ENCODE measurements at regions not wholly inside any gene's neighbourhood (a gene's known extent, or its start where the extent isn't known, plus 50 kb on each side); places are given as distances from the start of the nearest gene placed in this dataset.

DNA sequence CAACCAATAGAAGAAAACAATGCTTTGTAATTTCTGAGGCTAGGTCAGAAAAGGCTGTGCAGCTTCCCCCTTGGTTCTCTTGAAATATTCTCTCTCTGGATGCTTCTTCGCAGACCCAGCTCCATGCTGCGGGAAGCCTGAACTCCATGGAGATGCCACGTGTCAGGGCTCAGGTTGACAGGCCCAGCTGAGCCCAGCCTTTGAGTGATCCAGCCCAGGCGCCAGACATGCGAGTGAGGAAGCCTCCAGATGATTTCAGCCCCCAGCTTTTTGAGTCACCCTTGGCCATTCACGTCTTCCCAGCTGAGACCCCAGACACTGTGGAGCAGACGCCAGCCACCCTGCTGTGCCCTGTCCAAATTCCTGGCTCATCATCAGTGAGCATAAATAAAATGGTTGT lies 378.4 kb upstream of the NRP1 start:
- no peaks in the 10 kb centered on the region for H3K4me1 ChIP-seq (ENCODE audit: insufficient read depth, low read length)
- no peaks in the 10 kb centered on the region for H3K79me2 ChIP-seq (ENCODE audit: insufficient read depth, low read length)
- H3K36me3 ChIP-seq (ENCODE audit: insufficient read depth, low read length) = no peaks in the 10 kb centered on the region
- TF ChIP-seq, protein P1, sequence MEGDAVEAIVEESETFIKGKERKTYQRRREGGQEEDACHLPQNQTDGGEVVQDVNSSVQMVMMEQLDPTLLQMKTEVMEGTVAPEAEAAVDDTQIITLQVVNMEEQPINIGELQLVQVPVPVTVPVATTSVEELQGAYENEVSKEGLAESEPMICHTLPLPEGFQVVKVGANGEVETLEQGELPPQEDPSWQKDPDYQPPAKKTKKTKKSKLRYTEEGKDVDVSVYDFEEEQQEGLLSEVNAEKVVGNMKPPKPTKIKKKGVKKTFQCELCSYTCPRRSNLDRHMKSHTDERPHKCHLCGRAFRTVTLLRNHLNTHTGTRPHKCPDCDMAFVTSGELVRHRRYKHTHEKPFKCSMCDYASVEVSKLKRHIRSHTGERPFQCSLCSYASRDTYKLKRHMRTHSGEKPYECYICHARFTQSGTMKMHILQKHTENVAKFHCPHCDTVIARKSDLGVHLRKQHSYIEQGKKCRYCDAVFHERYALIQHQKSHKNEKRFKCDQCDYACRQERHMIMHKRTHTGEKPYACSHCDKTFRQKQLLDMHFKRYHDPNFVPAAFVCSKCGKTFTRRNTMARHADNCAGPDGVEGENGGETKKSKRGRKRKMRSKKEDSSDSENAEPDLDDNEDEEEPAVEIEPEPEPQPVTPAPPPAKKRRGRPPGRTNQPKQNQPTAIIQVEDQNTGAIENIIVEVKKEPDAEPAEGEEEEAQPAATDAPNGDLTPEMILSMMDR (IDR thresholded peaks at IDR 0.05; ENCODE audit: extremely low read depth, low read depth, low read length) = no peak
- no peak overlapping the region for H3K4me2 ChIP-seq (ENCODE audit: insufficient read depth, low read length)
- no peak overlapping the region for H3K27ac ChIP-seq (ENCODE audit: low read depth, low read length)
- no peaks in the 10 kb centered on the region for H4K20me1 ChIP-seq (ENCODE audit: insufficient read depth, low read length)
- no peaks in the 10 kb centered on the region for H3K27me3 ChIP-seq (ENCODE audit: insufficient read depth, low read length)
- H3K4me3 ChIP-seq (ENCODE audit: insufficient read depth, low read length) = no peak overlapping the region
- DNase-seq (ENCODE audit: insufficient read length, low spot score, missing footprints) = no peak
- H3K9me3 ChIP-seq (ENCODE audit: low read depth, low read length) = no peaks in the 10 kb centered on the region
- no peak overlapping the region for H2AFZ ChIP-seq (ENCODE audit: low read length)

DNA sequence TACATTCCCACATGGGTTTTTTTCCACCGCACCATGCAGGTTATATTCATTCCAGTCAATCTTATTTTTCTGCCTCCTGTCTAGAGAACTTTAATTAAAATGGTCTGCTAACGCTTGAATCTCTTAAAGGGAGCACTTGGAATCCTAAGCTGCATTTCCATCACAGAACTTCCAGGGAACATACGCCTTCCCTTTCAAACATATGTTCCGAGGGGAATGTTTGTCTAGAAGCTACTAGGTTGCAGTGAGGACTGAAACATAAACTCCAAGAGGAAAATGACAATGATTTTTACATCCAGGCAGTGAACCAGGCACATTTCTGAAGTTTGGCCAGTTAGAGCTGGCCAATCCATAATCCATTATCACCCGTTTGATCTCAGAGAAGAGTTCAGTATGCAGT lies 375.5 kb upstream of the NRP1 start:
- Histone ChIP-seq H3K79me2 (ENCODE audit: insufficient read depth, low read length) (no peaks in the 10 kb centered on the region), H4K20me1 (ENCODE audit: insufficient read depth, low read length) (no peaks in the 10 kb centered on the region), H3K4me1 (ENCODE audit: insufficient read depth, low read length) (peaks cover 18% of the 10 kb centered on the region), H3K36me3 (ENCODE audit: insufficient read depth, low read length) (no peaks in the 10 kb centered on the region), H3K4me2 (ENCODE audit: insufficient read depth, low read length) (no peak overlapping the region), H3K27ac (ENCODE audit: low read depth, low read length) (no peak overlapping the region), H3K4me3 (ENCODE audit: insufficient read depth, low read length) (no peak overlapping the region), H2AFZ (ENCODE audit: low read length) (no peak overlapping the region), H3K27me3 (ENCODE audit: insufficient read depth, low read length) (no peaks in the 10 kb centered on the region), H3K9me3 (ENCODE audit: low read depth, low read length) (no peaks in the 10 kb centered on the region)
- TF ChIP-seq, protein P1 (IDR thresholded peaks at IDR 0.05; ENCODE audit: extremely low read depth, low read depth, low read length) = no peak
- no peak for DNase-seq (ENCODE audit: insufficient read length, low spot score, missing footprints)

DNA sequence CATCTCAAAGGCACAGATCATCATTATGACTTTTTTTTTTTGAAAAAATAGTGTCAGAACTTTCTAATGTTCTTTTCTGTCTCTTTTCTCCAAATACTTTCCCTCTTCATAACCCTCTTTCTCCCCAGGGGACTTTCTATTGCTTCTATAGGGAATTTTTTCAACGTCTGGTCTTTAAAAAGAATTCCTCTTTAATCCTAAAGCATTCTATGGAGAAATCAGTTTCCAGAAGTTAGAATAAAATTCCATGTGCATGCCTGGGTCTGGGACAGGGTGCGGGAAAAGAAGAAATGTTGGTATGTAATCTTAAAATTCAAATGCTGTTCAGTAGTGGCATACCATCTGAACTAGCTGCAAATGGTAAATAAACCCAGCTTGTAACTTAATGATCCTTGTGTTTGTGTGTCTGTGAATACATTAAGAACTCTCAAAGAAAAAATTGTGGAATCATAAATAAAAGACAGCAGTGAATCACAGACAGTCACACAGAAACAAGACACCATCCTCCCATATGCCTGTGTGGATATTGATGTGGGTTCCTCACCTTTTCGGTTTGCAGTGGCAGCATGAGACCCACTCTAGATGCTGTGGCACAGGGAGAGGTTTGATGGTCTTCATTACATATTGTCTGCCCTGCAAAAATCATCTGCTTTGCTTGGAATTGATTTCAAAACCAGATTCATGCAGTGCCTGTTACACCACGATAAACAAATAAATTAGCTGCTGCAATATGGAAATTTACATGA lies 374.7 kb upstream of the NRP1 start:
- no peak overlapping the region for H2AFZ ChIP-seq (ENCODE audit: low read length)
- no peaks in the 10 kb centered on the region for H3K9me3 ChIP-seq (ENCODE audit: low read depth, low read length)
- H3K4me1 ChIP-seq (ENCODE audit: insufficient read depth, low read length) = peaks cover 19% of the 10 kb centered on the region
- no peaks in the 10 kb centered on the region for H4K20me1 ChIP-seq (ENCODE audit: insufficient read depth, low read length)
- no peak overlapping the region for H3K27ac ChIP-seq (ENCODE audit: low read depth, low read length)
- H3K4me3 ChIP-seq (ENCODE audit: insufficient read depth, low read length) = no peak overlapping the region
- TF ChIP-seq, protein P1 (IDR thresholded peaks at IDR 0.05; ENCODE audit: extremely low read depth, low read depth, low read length) = no peak
- H3K4me2 ChIP-seq (ENCODE audit: insufficient read depth, low read length) = no peak overlapping the region
- H3K79me2 ChIP-seq (ENCODE audit: insufficient read depth, low read length) = no peaks in the 10 kb centered on the region
- no peaks in the 10 kb centered on the region for H3K36me3 ChIP-seq (ENCODE audit: insufficient read depth, low read length)
- DNase-seq (ENCODE audit: insufficient read length, low spot score, missing footprints) = no peak
- H3K27me3 ChIP-seq (ENCODE audit: insufficient read depth, low read length) = no peaks in the 10 kb centered on the region

DNA sequence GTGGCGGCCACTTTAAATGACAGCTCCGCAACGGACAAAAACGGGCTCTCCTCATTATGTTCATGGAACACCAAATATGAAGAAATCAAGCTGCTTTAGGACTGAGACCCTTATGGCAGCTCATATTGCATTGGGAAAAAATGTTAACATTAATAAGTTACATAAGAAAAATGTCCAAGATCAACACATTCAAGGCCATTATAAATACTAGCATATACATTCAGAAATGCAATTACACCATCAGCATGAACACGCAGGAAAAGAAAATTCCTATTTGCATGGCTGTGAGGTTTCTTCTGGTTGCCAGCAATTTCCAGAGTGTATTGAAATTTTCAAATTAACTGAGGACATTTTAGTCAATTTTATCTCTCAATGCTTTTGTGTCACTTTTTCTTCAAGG lies 374.1 kb upstream of the NRP1 start:
- Histone ChIP-seq H3K4me1 (ENCODE audit: insufficient read depth, low read length) (peaks cover 25% of the 10 kb centered on the region), H3K79me2 (ENCODE audit: insufficient read depth, low read length) (no peaks in the 10 kb centered on the region), H3K4me3 (ENCODE audit: insufficient read depth, low read length) (no peak overlapping the region), H2AFZ (ENCODE audit: low read length) (no peak overlapping the region), H3K9me3 (ENCODE audit: low read depth, low read length) (no peaks in the 10 kb centered on the region), H3K4me2 (ENCODE audit: insufficient read depth, low read length) (no peak overlapping the region), H3K27ac (ENCODE audit: low read depth, low read length) (no peak overlapping the region), H3K27me3 (ENCODE audit: insufficient read depth, low read length) (no peaks in the 10 kb centered on the region), H3K36me3 (ENCODE audit: insufficient read depth, low read length) (no peaks in the 10 kb centered on the region), H4K20me1 (ENCODE audit: insufficient read depth, low read length) (no peaks in the 10 kb centered on the region)
- no peak for DNase-seq (ENCODE audit: insufficient read length, low spot score, missing footprints)
- TF ChIP-seq, protein P1 (IDR thresholded peaks at IDR 0.05; ENCODE audit: extremely low read depth, low read depth, low read length) = no peak

All from osteoblast (primary cell).